Glutamatergic neuron (in vitro differentiated cells): ENCODE measurements at regions not wholly inside any gene's neighbourhood (a gene's known extent, or its start where the extent isn't known, plus 50 kb on each side); places are given as distances from the start of the nearest gene placed in this dataset.

Source experiments
- DNase-seq: peaks from one replicate; pipeline ENCODE4 v3.0.0; 2022
- H3K27ac Mint-ChIP-seq: one replicate; pipeline ENCODE4 v1.8.0; 2020; ENCODE audit warnings: mild to moderate bottlenecking, mixed read lengths, inconsistent platforms; ENCODE audit not compliant: unreplicated experiment
- H3K27me3 Mint-ChIP-seq: one replicate; pipeline ENCODE4 v1.8.0; 2020; ENCODE audit warnings: mild to moderate bottlenecking, moderate library complexity, mixed read lengths, inconsistent platforms; ENCODE audit not compliant: unreplicated experiment
- H3K36me3 Mint-ChIP-seq: one replicate; pipeline ENCODE4 v1.8.0; 2020; ENCODE audit warnings: mild to moderate bottlenecking, mixed read lengths, inconsistent platforms; ENCODE audit not compliant: unreplicated experiment
- H3K4me1 Mint-ChIP-seq: one replicate; pipeline ENCODE4 v1.8.0; 2020; ENCODE audit warnings: mild to moderate bottlenecking, low read depth, mixed read lengths, inconsistent platforms; ENCODE audit not compliant: unreplicated experiment
- H3K4me3 Mint-ChIP-seq: one replicate; pipeline ENCODE4 v1.8.0; 2020; ENCODE audit warnings: mild to moderate bottlenecking, mixed read lengths, inconsistent platforms; ENCODE audit not compliant: unreplicated experiment
- H3K9me3 Mint-ChIP-seq: one replicate; pipeline ENCODE4 v1.8.0; 2020; ENCODE audit warnings: mild to moderate bottlenecking, moderate library complexity, mixed read lengths, inconsistent platforms; ENCODE audit not compliant: unreplicated experiment
- CTCF ChIP-seq: fragments of 200-600 bp; sonication (generic); IDR thresholded peaks from one replicate; pipeline ENCODE4 v1.5.0; 2021; ENCODE audit not compliant: partially characterized antibody, unreplicated experiment

GRCh38 chr2:52520644-52521043, 1247.0 kb upstream of the CHAC2 start:
- Mint-ChIP-seq H3K27ac (no peak overlapping the region), H3K4me3 (no peak overlapping the region), H3K9me3 (no peaks in the 10 kb centered on the region), H3K36me3 (no peaks in the 10 kb centered on the region), H3K4me1 (peaks cover 11% of the 10 kb centered on the region), H3K27me3 (no peaks in the 10 kb centered on the region)
- no peak for TF ChIP-seq CTCF
- no peak for DNase-seq

GRCh38 chr2:52518678-52519077, 1248.9 kb upstream of the CHAC2 start:
- H3K36me3 Mint-ChIP-seq: no peaks in the 10 kb centered on the region
- H3K27me3 Mint-ChIP-seq: no peaks in the 10 kb centered on the region
- no peak for DNase-seq
- H3K4me1 Mint-ChIP-seq: peaks cover 11% of the 10 kb centered on the region
- H3K27ac Mint-ChIP-seq: no peak overlapping the region
- no peak for TF ChIP-seq CTCF
- H3K4me3 Mint-ChIP-seq: no peak overlapping the region
- no peaks in the 10 kb centered on the region for H3K9me3 Mint-ChIP-seq

- H3K27ac Mint-ChIP-seq: no peak overlapping the region
- no peaks in the 10 kb centered on the region for H3K36me3 Mint-ChIP-seq
- no peak for DNase-seq
- no peak for TF ChIP-seq CTCF
- no peaks in the 10 kb centered on the region for H3K9me3 Mint-ChIP-seq
- H3K4me3 Mint-ChIP-seq: no peak overlapping the region
- H3K4me1 Mint-ChIP-seq: no peaks in the 10 kb centered on the region
- H3K27me3 Mint-ChIP-seq: no peaks in the 10 kb centered on the region
Observed at GRCh38 chr2:52512760-52513159, 1254.8 kb upstream of the CHAC2 start.

GRCh38 chr2:52510432-52510831, 1257.2 kb upstream of the CHAC2 start:
- Mint-ChIP-seq H3K27me3 (no peaks in the 10 kb centered on the region), H3K27ac (no peak overlapping the region), H3K9me3 (no peaks in the 10 kb centered on the region)

GRCh38 chr2:52502476-52502860, 1265.1 kb upstream of the CHAC2 start:
- Mint-ChIP-seq H3K36me3 (peaks cover 7% of the 10 kb centered on the region), H3K27me3 (no peaks in the 10 kb centered on the region), H3K4me3 (no peak overlapping the region), H3K9me3 (peaks cover 4% of the 10 kb centered on the region), H3K4me1 (no peaks in the 10 kb centered on the region), H3K27ac (no peak overlapping the region)
- no peak for DNase-seq
- TF ChIP-seq CTCF: no peak

More at GRCh38 chr2:52510432-52510831, 1257.2 kb upstream of the CHAC2 start:
- TF ChIP-seq CTCF: no peak
- no peak for DNase-seq
- Mint-ChIP-seq H3K4me3 (no peak overlapping the region), H3K36me3 (no peaks in the 10 kb centered on the region), H3K4me1 (no peaks in the 10 kb centered on the region)
